ENCODE measurements at regions not wholly inside any gene's neighbourhood (a gene's known extent, or its start where the extent isn't known, plus 50 kb on each side); places are given as distances from the start of the nearest gene placed in this dataset.

DNA sequence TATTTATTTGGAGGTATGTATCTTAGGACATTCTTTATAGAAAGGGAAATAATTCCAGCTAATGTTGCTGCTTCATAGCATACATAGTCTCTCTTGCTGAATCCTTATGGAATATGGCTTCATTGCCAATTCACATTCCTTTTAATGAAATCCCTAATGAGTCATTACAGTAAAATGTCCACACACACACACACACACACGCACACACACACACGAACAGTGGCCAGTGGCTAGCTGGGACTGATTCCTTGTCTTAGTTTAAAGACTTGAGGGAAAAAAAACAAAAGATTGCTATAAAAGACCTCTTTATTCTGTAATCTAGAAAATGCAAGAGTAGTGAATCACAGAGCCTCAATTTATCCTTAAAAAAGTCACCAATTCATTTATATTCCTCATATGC is 301.6 kb downstream of the SLITRK6 start:
- DNase-seq (ENCODE audit: low read depth, low spot score) = no peak
- Histone ChIP-seq H3K4me3 (ENCODE audit: low read length) (no peak overlapping the region), H3K36me3 (ENCODE audit: control insufficient read depth, insufficient read depth, low read length) (no peaks in the 10 kb centered on the region), H3K4me1 (ENCODE audit: control insufficient read depth, insufficient read depth, low read length) (no peaks in the 10 kb centered on the region), H3K9me3 (ENCODE audit: control insufficient read depth, insufficient read depth, low read length) (no peaks in the 10 kb centered on the region), H3K27me3 (ENCODE audit: control insufficient read depth, insufficient read depth, low read length) (no peaks in the 10 kb centered on the region), H3K27ac (ENCODE audit: low read length) (no peak overlapping the region)
- no CpG with 5 or more reads among the region's 2 CpGs for WGBS (ENCODE audit: insufficient coverage, insufficient read length)

DNA sequence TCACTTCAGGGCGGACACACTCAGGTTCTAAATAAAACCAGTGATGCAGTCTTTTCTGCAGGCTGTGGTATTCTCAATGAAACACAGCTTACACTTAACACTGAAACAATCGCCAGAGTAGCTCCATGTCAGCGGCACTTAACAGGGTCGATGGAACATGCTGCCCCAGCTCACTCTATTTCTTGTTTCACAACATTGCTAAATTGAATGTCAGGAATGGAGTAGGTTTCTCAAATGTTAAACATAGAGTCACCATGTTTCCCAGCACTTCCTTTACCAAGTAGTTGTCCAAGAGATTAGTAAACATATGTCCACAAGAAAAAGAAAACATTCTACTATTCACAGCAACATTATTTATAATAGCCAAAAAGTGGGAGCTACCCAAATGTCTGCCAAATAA is 306.9 kb downstream of the SLITRK6 start:
- H3K4me3 ChIP-seq (ENCODE audit: low read length) = no peak overlapping the region
- H3K27ac ChIP-seq (ENCODE audit: low read length) = no peak overlapping the region
- no peaks in the 10 kb centered on the region for H3K36me3 ChIP-seq (ENCODE audit: control insufficient read depth, insufficient read depth, low read length)
- WGBS (ENCODE audit: insufficient coverage, insufficient read length) = no CpG with 5 or more reads among the region's 4 CpGs
- DNase-seq (ENCODE audit: low read depth, low spot score) = no peak
- no peaks in the 10 kb centered on the region for H3K9me3 ChIP-seq (ENCODE audit: control insufficient read depth, insufficient read depth, low read length)
- H3K27me3 ChIP-seq (ENCODE audit: control insufficient read depth, insufficient read depth, low read length) = no peaks in the 10 kb centered on the region
- H3K4me1 ChIP-seq (ENCODE audit: control insufficient read depth, insufficient read depth, low read length) = no peaks in the 10 kb centered on the region

DNA sequence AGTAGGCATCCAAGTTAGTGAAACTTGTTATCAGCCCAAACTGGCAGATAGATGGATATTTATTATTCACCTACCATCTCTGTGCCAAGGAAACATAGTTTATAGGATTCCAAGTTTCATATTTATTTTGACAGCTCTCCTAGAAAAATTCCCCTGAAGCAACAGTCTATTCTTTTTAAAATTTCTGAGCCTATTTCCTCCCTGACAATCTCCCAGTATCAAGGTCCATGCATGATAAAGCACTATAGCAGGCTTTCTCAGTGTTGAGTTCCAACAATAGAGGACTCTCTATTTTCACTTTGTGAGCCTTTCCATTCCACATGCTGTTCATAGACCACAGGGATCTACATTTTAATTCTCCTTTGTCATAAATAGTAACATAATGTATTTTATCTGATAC is 312.6 kb downstream of the SLITRK6 start:
- no peaks in the 10 kb centered on the region for H3K9me3 ChIP-seq (ENCODE audit: control insufficient read depth, insufficient read depth, low read length)

DNA sequence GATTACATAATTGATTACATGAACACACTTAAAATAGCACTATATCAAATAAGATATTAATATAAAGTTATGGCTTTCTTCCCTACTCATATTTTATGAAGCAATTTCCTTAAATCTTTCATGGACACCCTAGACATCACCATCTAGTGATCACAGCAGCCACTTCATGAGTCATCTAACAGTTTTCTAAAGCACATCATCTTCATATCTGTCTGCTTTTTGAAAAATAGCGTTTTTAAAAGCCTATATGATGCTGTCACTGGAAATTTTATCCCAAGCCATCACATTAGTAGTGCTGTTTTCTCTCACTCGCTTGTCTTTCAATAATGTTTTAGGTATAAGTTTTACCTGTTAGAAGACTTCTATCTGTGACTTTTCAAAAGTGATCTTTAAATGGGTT is 326.1 kb downstream of the SLITRK6 start:
- Histone ChIP-seq H3K4me1 (ENCODE audit: control insufficient read depth, insufficient read depth, low read length) (no peaks in the 10 kb centered on the region), H3K4me3 (ENCODE audit: low read length) (no peak overlapping the region), H3K27ac (ENCODE audit: low read length) (no peak overlapping the region), H3K27me3 (ENCODE audit: control insufficient read depth, insufficient read depth, low read length) (no peaks in the 10 kb centered on the region), H3K36me3 (ENCODE audit: control insufficient read depth, insufficient read depth, low read length) (no peaks in the 10 kb centered on the region), H3K9me3 (ENCODE audit: control insufficient read depth, insufficient read depth, low read length) (no peaks in the 10 kb centered on the region)
- no CpG with 5 or more reads among the region's 2 CpGs for WGBS (ENCODE audit: insufficient coverage, insufficient read length)
- no peak for DNase-seq (ENCODE audit: low read depth, low spot score)

More for the DNA sequence above, 312.6 kb downstream of the SLITRK6 start:
- no peaks in the 10 kb centered on the region for H3K36me3 ChIP-seq (ENCODE audit: control insufficient read depth, insufficient read depth, low read length)
- H3K27me3 ChIP-seq (ENCODE audit: control insufficient read depth, insufficient read depth, low read length) = no peaks in the 10 kb centered on the region
- no peak overlapping the region for H3K4me3 ChIP-seq (ENCODE audit: low read length)
- no peak for DNase-seq (ENCODE audit: low read depth, low spot score)
- H3K4me1 ChIP-seq (ENCODE audit: control insufficient read depth, insufficient read depth, low read length) = no peaks in the 10 kb centered on the region
- H3K27ac ChIP-seq (ENCODE audit: low read length) = no peak overlapping the region

DNA sequence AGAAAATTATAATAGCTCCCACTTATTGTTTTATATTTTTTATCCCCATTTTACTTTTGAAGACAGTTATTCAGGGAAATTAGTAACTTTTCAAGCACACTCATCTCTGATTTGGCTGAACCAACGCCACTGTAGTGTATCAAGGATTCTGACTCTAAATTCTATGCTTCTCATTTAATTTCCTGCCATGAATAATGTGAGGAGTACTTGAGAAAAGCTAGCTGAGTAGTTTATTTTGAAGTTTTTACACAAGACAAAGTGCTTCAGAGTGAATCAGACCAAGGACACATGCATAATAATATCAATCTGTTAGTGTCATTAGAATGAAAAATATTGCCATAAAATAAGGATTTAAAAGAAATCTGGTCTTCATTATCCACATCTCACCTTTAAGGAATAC is 329.9 kb downstream of the SLITRK6 start:
- no peaks in the 10 kb centered on the region for H3K9me3 ChIP-seq (ENCODE audit: control insufficient read depth, insufficient read depth, low read length)
- no peaks in the 10 kb centered on the region for H3K4me1 ChIP-seq (ENCODE audit: control insufficient read depth, insufficient read depth, low read length)
- H3K27ac ChIP-seq (ENCODE audit: low read length) = no peak overlapping the region
- H3K4me3 ChIP-seq (ENCODE audit: low read length) = no peak overlapping the region
- no peaks in the 10 kb centered on the region for H3K36me3 ChIP-seq (ENCODE audit: control insufficient read depth, insufficient read depth, low read length)
- no peak for DNase-seq (ENCODE audit: low read depth, low spot score)
- WGBS (ENCODE audit: insufficient coverage, insufficient read length) = no CpG with 5 or more reads among the region's 1 CpG
- no peaks in the 10 kb centered on the region for H3K27me3 ChIP-seq (ENCODE audit: control insufficient read depth, insufficient read depth, low read length)

DNA sequence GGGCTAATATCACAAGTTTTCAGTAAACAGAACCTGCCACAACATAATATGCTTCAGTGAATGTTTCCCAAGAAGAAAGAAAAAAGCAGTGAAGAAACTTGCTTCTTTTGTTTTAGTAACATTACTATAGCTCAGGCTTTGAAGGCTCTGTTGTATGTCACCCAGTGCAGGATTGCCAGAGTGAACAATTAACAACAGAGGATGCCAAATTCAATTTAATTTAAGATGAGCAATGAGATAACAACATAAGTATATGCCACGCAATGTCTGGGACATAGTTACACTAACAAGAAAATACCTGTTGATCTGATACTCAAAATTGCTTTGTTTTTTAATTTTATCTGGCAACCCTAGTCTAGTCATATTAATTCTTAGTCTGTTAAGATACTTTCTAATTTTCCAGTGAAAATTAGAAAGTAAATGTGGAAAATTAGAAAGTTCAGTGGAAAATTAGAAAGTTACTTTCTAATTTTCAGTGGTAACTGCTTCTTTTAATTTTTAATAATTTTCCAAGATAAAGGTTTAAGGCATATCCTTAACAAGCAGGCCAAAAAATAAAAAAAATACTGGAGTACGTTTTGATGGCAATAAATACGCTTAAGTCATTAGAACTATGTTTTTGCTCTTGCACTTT is 336.3 kb downstream of the SLITRK6 start:
- Histone ChIP-seq H3K4me3 (ENCODE audit: low read length) (no peak overlapping the region), H3K4me1 (ENCODE audit: control insufficient read depth, insufficient read depth, low read length) (no peaks in the 10 kb centered on the region), H3K9me3 (ENCODE audit: control insufficient read depth, insufficient read depth, low read length) (no peaks in the 10 kb centered on the region; the same call in 1 of the 2 replicates), H3K36me3 (ENCODE audit: control insufficient read depth, insufficient read depth, low read length) (no peaks in the 10 kb centered on the region), H3K27me3 (ENCODE audit: control insufficient read depth, insufficient read depth, low read length) (no peaks in the 10 kb centered on the region), H3K27ac (ENCODE audit: low read length) (no peak overlapping the region)
- whole genome bisulfite sequencing (ENCODE audit: insufficient coverage, insufficient read length) = no CpG with 5 or more reads among the region's 3 CpGs
- DNase-seq (ENCODE audit: low read depth, low spot score) = no peak

DNA sequence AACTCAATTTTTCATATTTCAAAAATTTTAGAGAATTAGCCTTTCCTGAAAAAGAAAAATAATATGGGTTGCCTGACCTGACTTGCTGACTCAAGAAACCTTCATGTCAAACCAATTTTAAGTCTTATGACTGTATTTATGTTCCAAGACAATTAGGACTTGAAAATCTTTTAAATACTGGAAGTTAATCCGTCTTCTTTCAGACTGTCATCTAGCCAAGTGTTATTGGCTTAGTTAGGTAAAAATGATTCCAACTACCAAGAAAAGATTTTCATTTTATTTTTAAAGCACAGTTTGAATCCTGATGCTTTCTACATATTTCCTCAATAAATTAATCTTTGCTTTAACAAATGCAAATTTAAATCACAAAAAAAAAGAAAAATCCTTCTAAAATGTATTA is 337.6 kb downstream of the SLITRK6 start:
- no peaks in the 10 kb centered on the region for H3K4me1 ChIP-seq (ENCODE audit: control insufficient read depth, insufficient read depth, low read length)
- no peaks in the 10 kb centered on the region for H3K36me3 ChIP-seq (ENCODE audit: control insufficient read depth, insufficient read depth, low read length)
- WGBS (ENCODE audit: insufficient coverage, insufficient read length) = no CpG with 5 or more reads among the region's 1 CpG
- no peak overlapping the region for H3K4me3 ChIP-seq (ENCODE audit: low read length)
- DNase-seq (ENCODE audit: low read depth, low spot score) = no peak
- H3K9me3 ChIP-seq (ENCODE audit: control insufficient read depth, insufficient read depth, low read length) = peaks cover 1% of the 10 kb centered on the region
- no peak overlapping the region for H3K27ac ChIP-seq (ENCODE audit: low read length)
- H3K27me3 ChIP-seq (ENCODE audit: control insufficient read depth, insufficient read depth, low read length) = no peaks in the 10 kb centered on the region

DNA sequence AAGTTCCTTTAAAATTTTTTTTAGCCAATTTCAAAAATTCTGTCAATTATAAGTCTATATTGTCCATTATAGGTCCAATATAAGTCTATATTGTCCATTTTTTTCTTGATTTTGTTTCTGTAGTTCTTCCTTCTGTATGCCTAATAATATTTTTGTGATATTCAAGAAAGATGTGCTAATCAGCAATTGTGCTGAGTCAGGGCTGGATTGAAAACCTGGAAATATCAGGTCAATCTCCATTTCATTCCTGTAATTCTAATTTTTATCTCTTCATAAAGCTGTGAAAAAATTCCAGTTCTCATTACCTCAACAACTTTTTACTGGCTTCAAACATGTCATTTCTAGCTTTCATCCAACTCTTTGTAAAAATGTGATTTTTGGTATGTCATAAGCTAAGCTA is 353.7 kb downstream of the SLITRK6 start:
- H3K9me3 ChIP-seq (ENCODE audit: control insufficient read depth, insufficient read depth, low read length) = no peaks in the 10 kb centered on the region
- H3K27me3 ChIP-seq (ENCODE audit: control insufficient read depth, insufficient read depth, low read length) = no peaks in the 10 kb centered on the region
- no peak overlapping the region for H3K27ac ChIP-seq (ENCODE audit: low read length)
- H3K36me3 ChIP-seq (ENCODE audit: control insufficient read depth, insufficient read depth, low read length) = no peaks in the 10 kb centered on the region
- no peak for DNase-seq (ENCODE audit: low read depth, low spot score)
- H3K4me1 ChIP-seq (ENCODE audit: control insufficient read depth, insufficient read depth, low read length) = no peaks in the 10 kb centered on the region
- no peak overlapping the region for H3K4me3 ChIP-seq (ENCODE audit: low read length)

DNA sequence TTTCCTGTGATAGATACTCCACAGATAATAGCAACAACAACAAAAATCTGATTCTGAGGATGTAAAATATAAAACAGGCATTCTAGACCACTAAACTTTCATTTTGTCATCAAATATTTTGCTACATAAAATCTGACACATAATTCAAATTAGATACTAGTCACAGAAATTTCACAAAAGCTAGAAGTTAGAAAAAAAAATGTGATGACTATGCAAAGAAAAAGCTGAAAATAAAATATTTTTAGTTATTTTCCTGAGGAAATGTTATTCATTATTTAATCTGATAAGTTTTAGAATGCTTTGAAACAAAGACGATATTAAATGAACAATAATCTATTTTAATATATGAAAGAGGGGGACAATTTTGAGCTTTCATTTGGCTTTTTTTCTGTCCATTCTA is 357.2 kb downstream of the SLITRK6 start:
- no peak for DNase-seq (ENCODE audit: low read depth, low spot score)
- Histone ChIP-seq H3K9me3 (ENCODE audit: control insufficient read depth, insufficient read depth, low read length) (no peaks in the 10 kb centered on the region), H3K36me3 (ENCODE audit: control insufficient read depth, insufficient read depth, low read length) (no peaks in the 10 kb centered on the region), H3K4me1 (ENCODE audit: control insufficient read depth, insufficient read depth, low read length) (no peaks in the 10 kb centered on the region), H3K27ac (ENCODE audit: low read length) (no peak overlapping the region), H3K4me3 (ENCODE audit: low read length) (no peak overlapping the region), H3K27me3 (ENCODE audit: control insufficient read depth, insufficient read depth, low read length) (no peaks in the 10 kb centered on the region)
- no CpG with 5 or more reads among the region's 1 CpG for WGBS (ENCODE audit: insufficient coverage, insufficient read length)

DNA sequence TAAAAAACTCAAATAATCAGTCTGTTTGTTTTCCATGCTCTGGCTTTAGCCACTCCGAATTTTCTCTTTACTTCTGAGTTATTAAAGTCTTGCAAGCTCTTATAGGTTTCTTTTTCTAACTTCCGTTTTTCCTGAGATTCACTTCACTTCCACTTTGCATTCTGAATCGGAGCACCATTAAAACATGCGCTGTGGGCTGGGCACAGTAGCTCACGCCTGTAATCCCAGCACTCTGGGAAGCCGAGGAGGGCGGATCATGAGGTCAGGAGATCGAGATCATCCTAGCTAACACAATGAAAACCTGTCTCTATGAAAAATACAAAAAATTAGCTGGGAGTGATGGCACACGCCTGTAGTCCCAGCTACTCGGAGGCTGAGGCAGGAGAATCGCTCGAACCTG is 357.9 kb downstream of the SLITRK6 start:
- Histone ChIP-seq H3K27ac (ENCODE audit: low read length) (no peak overlapping the region), H3K9me3 (ENCODE audit: control insufficient read depth, insufficient read depth, low read length) (no peaks in the 10 kb centered on the region), H3K4me3 (ENCODE audit: low read length) (no peak overlapping the region), H3K36me3 (ENCODE audit: control insufficient read depth, insufficient read depth, low read length) (no peaks in the 10 kb centered on the region), H3K27me3 (ENCODE audit: control insufficient read depth, insufficient read depth, low read length) (no peaks in the 10 kb centered on the region), H3K4me1 (ENCODE audit: control insufficient read depth, insufficient read depth, low read length) (no peaks in the 10 kb centered on the region)
- no CpG with 5 or more reads among the region's 12 CpGs for WGBS (ENCODE audit: insufficient coverage, insufficient read length)
- DNase-seq (ENCODE audit: low read depth, low spot score) = no peak

DNA sequence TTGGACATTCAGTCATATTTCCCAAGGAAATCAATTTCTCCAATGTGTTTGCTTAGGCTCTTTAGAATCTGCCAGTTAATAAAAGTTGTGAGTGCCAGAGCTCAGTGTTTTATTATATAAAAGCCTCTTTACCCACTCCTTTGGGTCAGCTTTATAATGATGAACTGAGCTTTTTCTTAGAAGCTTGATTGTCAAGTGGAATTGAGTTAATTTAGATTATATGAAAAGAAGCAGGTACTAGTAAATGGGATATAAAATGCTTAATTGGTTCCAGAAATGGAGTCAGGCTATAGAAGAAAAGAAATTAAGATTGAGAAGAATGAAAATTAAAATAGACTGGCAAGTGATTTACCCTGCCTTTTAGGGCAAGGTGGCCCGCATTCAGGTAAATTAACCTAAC is 363.2 kb downstream of the SLITRK6 start:
- no peaks in the 10 kb centered on the region for H3K4me1 ChIP-seq (ENCODE audit: control insufficient read depth, insufficient read depth, low read length)
- no peaks in the 10 kb centered on the region for H3K27me3 ChIP-seq (ENCODE audit: control insufficient read depth, insufficient read depth, low read length)
- no peak overlapping the region for H3K27ac ChIP-seq (ENCODE audit: low read length)
- H3K36me3 ChIP-seq (ENCODE audit: control insufficient read depth, insufficient read depth, low read length) = no peaks in the 10 kb centered on the region
- no peak for DNase-seq (ENCODE audit: low read depth, low spot score)
- H3K4me3 ChIP-seq (ENCODE audit: low read length) = no peak overlapping the region
- H3K9me3 ChIP-seq (ENCODE audit: control insufficient read depth, insufficient read depth, low read length) = no peaks in the 10 kb centered on the region
- WGBS (ENCODE audit: insufficient coverage, insufficient read length) = no CpG with 5 or more reads among the region's 1 CpG

Measured in iPS DF 6.9 (cell line).